CD4-positive, alpha-beta T cell (primary cell): ENCODE measurements at regions not wholly inside any gene's neighbourhood (a gene's known extent, or its start where the extent isn't known, plus 50 kb on each side); places are given as distances from the start of the nearest gene placed in this dataset.
"Not testable (repeated sequence)": the region's sequence is repeated elsewhere in the genome, so short reads cannot be mapped to it uniquely, and the experiment has no call there.

Experiments used
- ATAC-seq: fragments of 200-7000 bp; cut with Tn5 transposase; one replicate; pipeline ENCODE4 v1.10.0; 2022; ENCODE audit warnings: mild to moderate bottlenecking; ENCODE audit not compliant: poor library complexity
- CTCF ChIA-PET: fragments of 350-600 bp; sonication (Branson Sonifier 250); formaldehyde crosslinking; loops from one replicate; lab custom pipeline; 2021; ENCODE audit warnings: antibody characterized with exemption, inconsistent platforms; lab: Charles Lee
- POLR2A ChIA-PET: fragments of 350-600 bp; sonication (Branson Sonifier 250); formaldehyde crosslinking; loops from one replicate; lab custom pipeline; 2021; ENCODE audit warnings: antibody characterized with exemption, inconsistent platforms; lab: Charles Lee
- DNase-seq, 14 experiments: peaks; one replicate each; pipeline ENCODE4 v3.0.0-alpha.2; 2013 to 2020; ENCODE audit warnings: mixed read lengths in 2 of 14
- H3K27ac ChIP-seq, 2 donors: one replicate each; pipeline versions ENCODE4 v1.5.1 to v1.7.0; 2013; ENCODE audit warnings: low read length in 2 of 2, low read depth in 1 of 2, mild to moderate bottlenecking in 1 of 2
- H3K27me3 ChIP-seq, 2 experiments: 1 replicate in 1 of 2; 2 replicates in 1 of 2; pipeline versions ENCODE4 v1.6.1 to v1.7.0; 2013; ENCODE audit warnings: low read length in 2 of 2, control low read depth in 1 of 2, mild to moderate bottlenecking in 1 of 2, moderate library complexity in 1 of 2; ENCODE audit not compliant: insufficient read depth in 2 of 2, control insufficient read depth in 1 of 2
- H3K36me3 ChIP-seq: one replicate; pipeline ENCODE4 v1.6.1; 2013; ENCODE audit warnings: low read length, control low read depth; ENCODE audit not compliant: insufficient read depth
- H3K4me1 ChIP-seq: one replicate; pipeline ENCODE4 v1.6.1; 2013; ENCODE audit warnings: low read length, control low read depth; ENCODE audit not compliant: insufficient read depth
- H3K4me3 ChIP-seq: one replicate; pipeline ENCODE4 v1.5.1; 2013; ENCODE audit warnings: mild to moderate bottlenecking, low read length, moderate library complexity
- H3K9me3 ChIP-seq, 2 experiments: 1 replicate in 1 of 2; 2 replicates in 1 of 2; pipeline versions ENCODE4 v1.6.1 to v1.7.0; 2013; ENCODE audit warnings: low read length in 2 of 2, mild to moderate bottlenecking in 2 of 2, control low read depth in 1 of 2, moderate library complexity in 1 of 2; ENCODE audit not compliant: control insufficient read depth in 1 of 2, insufficient read depth in 1 of 2
- H3K27ac Mint-ChIP-seq: one replicate; pipeline ENCODE4 v1.8.0; 2020; ENCODE audit warnings: mixed read lengths
- H3K27me3 Mint-ChIP-seq: one replicate; pipeline ENCODE4 v1.8.0; 2021; ENCODE audit warnings: mixed read lengths
- H3K36me3 Mint-ChIP-seq: one replicate; pipeline ENCODE4 v1.8.0; 2021; ENCODE audit warnings: low read depth, mixed read lengths
- H3K4me1 Mint-ChIP-seq: one replicate; pipeline ENCODE4 v1.8.0; 2021; ENCODE audit warnings: low read depth, mixed read lengths
- H3K4me3 Mint-ChIP-seq: one replicate; pipeline ENCODE4 v1.8.0; 2020; ENCODE audit warnings: mild to moderate bottlenecking, mixed read lengths
- H3K9me3 Mint-ChIP-seq: one replicate; pipeline ENCODE4 v1.8.0; 2020; ENCODE audit warnings: mixed read lengths
- CTCF ChIP-seq: fragments of 200-600 bp; IDR thresholded peaks from one replicate; pipeline ENCODE4 v1.8.0; 2022; ENCODE audit warnings: antibody characterized with exemption, mild to moderate bottlenecking
- intact Hi-C, 2 experiments: fragments of 100-400 bp; cut with DNase I in 1 of 2; cut with micrococcal nuclease in 1 of 2; formaldehyde crosslinking; loops; one replicate each; pipeline versions ENCODE4 v1.15.1 to v1.9.0; 2023 to 2025; cut with DNase I, micrococcal nuclease

GRCh38 chr2:186181625-186182024 lies 304.4 kb upstream of the ZC3H15 start:
- Histone ChIP-seq H3K4me1 (no peaks in the 10 kb centered on the region), H3K9me3 (no peaks in the 10 kb centered on the region), H3K4me3 (no peak overlapping the region), H3K27ac (no peak overlapping the region), H3K27me3 (no peaks in the 10 kb centered on the region), H3K36me3 (no peaks in the 10 kb centered on the region)
- H3K27ac Mint-ChIP-seq: no peak overlapping the region
- H3K36me3 Mint-ChIP-seq: peaks cover 4% of the 10 kb centered on the region
- H3K9me3 Mint-ChIP-seq: no peaks in the 10 kb centered on the region
- ATAC-seq (no peak), DNase-seq (no peak)
- no peak for TF ChIP-seq CTCF
- intact Hi-C loops: no loop called here
- ChIA-PET POLR2A (no interaction called here), CTCF (no interaction called here)
- H3K4me1 Mint-ChIP-seq: no peaks in the 10 kb centered on the region
- no peak overlapping the region for H3K4me3 Mint-ChIP-seq
- no peaks in the 10 kb centered on the region for H3K27me3 Mint-ChIP-seq

GRCh38 chr2:186182366-186182765 lies 303.7 kb upstream of the ZC3H15 start:
- H3K27ac Mint-ChIP-seq, H3K9me3 Mint-ChIP-seq, DNase-seq, H3K27me3 Mint-ChIP-seq, H3K4me3 Mint-ChIP-seq, H3K4me1 Mint-ChIP-seq, H3K9me3 ChIP-seq, POLR2A ChIA-PET, H3K27me3 ChIP-seq, CTCF ChIA-PET, H3K36me3 Mint-ChIP-seq, H3K27ac ChIP-seq, H3K4me3 ChIP-seq, H3K4me1 ChIP-seq, intact Hi-C loops, ATAC-seq, H3K36me3 ChIP-seq: not testable (repeated sequence)

- peaks cover 4% of the 10 kb centered on the region for H3K36me3 Mint-ChIP-seq
- Histone ChIP-seq H3K9me3 (no peaks in the 10 kb centered on the region), H3K36me3 (no peaks in the 10 kb centered on the region), H3K27ac (no peak overlapping the region), H3K4me3 (no peak overlapping the region), H3K4me1 (no peaks in the 10 kb centered on the region), H3K27me3 (no peaks in the 10 kb centered on the region)
- H3K9me3 Mint-ChIP-seq: no peaks in the 10 kb centered on the region
- no peaks in the 10 kb centered on the region for H3K4me1 Mint-ChIP-seq
- ChIA-PET POLR2A (no interaction called here), CTCF (no interaction called here)
- DNase-seq (no peak), ATAC-seq (no peak)
- no peak overlapping the region for H3K27ac Mint-ChIP-seq
- TF ChIP-seq CTCF: no peak
- intact Hi-C loops: no loop called here
- H3K4me3 Mint-ChIP-seq: no peak overlapping the region
- H3K27me3 Mint-ChIP-seq: no peaks in the 10 kb centered on the region
These were observed 302.7 kb upstream of the ZC3H15 start for GRCh38 chr2:186183406-186183805.

GRCh38 chr2:186187854-186188253 lies 298.2 kb upstream of the ZC3H15 start:
- intact Hi-C loops: no loop called here
- no peaks in the 10 kb centered on the region for H3K27me3 Mint-ChIP-seq
- Histone ChIP-seq H3K4me1 (no peaks in the 10 kb centered on the region), H3K9me3 (no peaks in the 10 kb centered on the region), H3K36me3 (no peaks in the 10 kb centered on the region), H3K27me3 (no peaks in the 10 kb centered on the region), H3K27ac (no peak overlapping the region), H3K4me3 (no peak overlapping the region)
- H3K27ac Mint-ChIP-seq: no peak overlapping the region
- ATAC-seq (no peak), DNase-seq (no peak)
- peaks cover 3% of the 10 kb centered on the region for H3K9me3 Mint-ChIP-seq
- POLR2A ChIA-PET: no interaction called here
- TF ChIP-seq CTCF: no peak
- no peaks in the 10 kb centered on the region for H3K36me3 Mint-ChIP-seq
- no peak overlapping the region for H3K4me3 Mint-ChIP-seq
- CTCF ChIA-PET: no interaction called here
- H3K4me1 Mint-ChIP-seq: no peaks in the 10 kb centered on the region
